ENCODE measurements at regions not wholly inside any gene's neighbourhood (a gene's known extent, or its start where the extent isn't known, plus 50 kb on each side); places are given as distances from the start of the nearest gene placed in this dataset.
"Not testable (repeated sequence)": the region's sequence is repeated elsewhere in the genome, so short reads cannot be mapped to it uniquely, and the experiment has no call there.

DNA sequence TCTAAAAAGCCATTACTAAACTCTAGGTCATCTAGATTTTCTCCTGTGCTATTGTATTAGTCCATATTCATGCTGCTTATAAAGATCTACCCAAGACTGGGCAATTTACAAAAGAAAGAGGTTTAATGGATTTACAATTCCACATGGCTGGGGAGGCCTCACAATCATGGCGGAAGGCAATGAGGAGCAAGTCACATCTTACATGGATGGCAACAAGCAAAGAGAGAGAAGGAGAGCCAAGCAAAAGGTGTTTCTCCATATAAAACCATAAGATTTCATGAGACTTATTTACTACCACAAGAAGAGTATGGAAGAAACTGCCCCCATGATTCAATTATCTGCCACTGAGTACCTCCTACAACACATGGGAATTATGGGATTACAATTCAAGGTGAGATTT, 69.6 kb upstream of the CCDC6 start:
- DNase-seq, result not testable (repeated sequence)

DNA sequence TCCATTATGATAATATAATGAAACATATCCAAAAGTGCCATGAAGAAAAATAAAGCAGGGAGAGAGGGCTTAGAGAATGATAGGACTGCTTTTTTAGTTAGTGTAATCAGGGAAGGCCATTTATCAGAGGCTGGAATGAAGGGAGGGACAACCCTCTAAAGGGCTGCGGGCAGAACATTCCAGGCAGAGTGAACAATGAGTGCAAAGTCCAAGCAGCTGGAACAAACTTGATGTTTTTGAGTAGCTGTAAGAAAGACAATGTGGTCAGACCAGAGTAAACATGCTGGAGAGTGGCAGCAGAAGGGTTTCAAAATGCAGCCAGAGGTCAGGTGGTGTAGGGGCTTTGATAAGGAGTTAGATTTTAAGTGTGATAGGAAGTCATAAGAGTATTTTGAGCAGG, 65.6 kb upstream of the CCDC6 start:
- DNase-seq, result peak; percentile 26

- DNase-seq, result no peak
Measured at GRCh38 chr10:59970396-59971368, 64.3 kb upstream of the CCDC6 start.

- no peak for DNase-seq
Measured at GRCh38 chr10:59968705-59969104, 62.3 kb upstream of the CCDC6 start.

DNA sequence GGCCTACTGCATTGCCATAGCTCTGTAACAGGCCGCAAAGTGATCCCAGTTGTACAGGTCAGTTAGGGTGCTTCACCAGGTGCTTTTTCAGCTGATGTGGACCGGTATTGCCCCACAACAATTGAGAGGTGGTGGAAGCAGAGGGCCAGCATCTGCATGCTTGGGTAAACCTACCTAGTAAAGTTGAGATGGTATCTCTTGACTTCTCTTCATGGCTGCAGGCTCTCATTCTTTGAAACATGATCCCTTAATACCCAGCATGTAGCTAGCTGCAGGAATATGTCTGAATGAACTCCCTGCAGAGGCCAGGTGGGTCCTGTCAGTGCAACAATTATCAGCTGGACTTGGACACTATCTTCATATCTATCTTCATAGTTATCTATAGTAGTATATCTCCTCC, 60.7 kb upstream of the CCDC6 start:
- DNase-seq, result no peak

DNA sequence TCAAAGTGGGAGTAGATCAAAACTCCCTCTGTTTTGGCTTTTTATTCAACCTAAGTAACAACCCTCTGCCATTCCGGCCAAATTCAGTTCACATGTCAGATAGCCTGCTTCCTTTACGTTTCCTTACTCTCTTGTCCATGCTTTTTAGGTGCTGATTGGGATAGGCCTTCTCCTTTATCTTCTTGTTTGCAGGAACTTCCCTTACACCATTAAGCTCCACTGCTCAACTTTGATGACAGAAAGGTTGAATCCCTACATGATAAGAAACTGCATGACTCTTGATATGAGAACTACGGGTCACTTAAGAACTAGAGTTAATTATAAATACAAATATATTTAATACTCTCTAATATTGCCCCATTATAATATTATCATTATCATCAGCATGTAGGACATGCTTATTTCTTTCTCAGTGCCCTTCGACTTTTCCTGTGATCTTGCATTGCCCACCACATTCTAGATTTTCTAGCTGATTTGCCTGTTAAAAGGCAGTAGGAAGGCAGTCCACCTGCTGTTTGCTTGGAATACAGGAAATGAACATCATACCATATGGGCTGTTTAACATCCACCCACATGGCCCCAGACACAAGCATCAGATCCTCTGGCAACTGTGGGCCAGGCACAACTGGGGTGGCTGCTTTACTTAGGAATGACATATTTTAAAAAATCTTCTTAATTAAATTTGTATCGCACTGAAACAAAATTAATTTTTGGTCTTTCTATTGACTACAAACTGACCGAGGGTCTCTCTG, 59.7 kb upstream of the CCDC6 start:
- no peak for DNase-seq

- DNase-seq, result no peak
Measured at GRCh38 chr10:59962756-59963155, 56.4 kb upstream of the CCDC6 start.

- no peak for DNase-seq
Measured at GRCh38 chr10:59960751-59961150, 54.4 kb upstream of the CCDC6 start.

GRCh38 chr10:59959504-59960018, 53.2 kb upstream of the CCDC6 start:
- no peak for DNase-seq

DNA sequence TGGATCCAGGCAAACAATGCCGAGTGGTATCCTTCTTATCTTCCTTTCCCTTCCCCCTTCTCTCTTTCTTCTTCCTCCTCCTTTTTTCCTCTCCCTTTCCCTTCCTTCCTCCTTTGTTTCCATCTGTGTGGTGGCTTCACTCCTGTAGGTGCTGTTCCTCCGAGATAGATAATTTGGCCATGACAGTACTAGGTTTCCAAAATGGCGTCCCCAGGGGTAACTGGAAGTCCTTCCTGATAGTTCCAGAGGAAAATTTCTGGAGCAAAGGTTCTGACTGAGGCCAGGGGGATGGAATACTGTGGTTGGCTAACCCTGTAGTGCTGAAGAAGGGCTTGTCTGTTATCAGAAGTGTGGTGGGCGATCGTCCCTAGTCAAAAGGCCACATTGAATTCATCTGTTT, 52.5 kb upstream of the CCDC6 start:
- DNase-seq, result no peak

- DNase-seq, result no peak
Measured at GRCh38 chr10:59957975-59958374, 51.6 kb upstream of the CCDC6 start.

Measured in renal pelvis (tissue), 1 donor.